Adrenal gland (tissue), 5 donors: ENCODE measurements at regions not wholly inside any gene's neighbourhood (a gene's known extent, or its start where the extent isn't known, plus 50 kb on each side); places are given as distances from the start of the nearest gene placed in this dataset.

Experiments used
- CTCF ChIP-seq, 6 experiments: fragments of 450-650 bp in 4 of 6; fragments of 200-600 bp in 2 of 6; sonication (generic) in 1 of 6; IDR thresholded peaks; 1 replicate in 5 of 6; 2 replicates in 1 of 6; pipeline versions ENCODE4 v1.5.1 to v1.8.0; 2016 to 2021; ENCODE audit warnings: antibody characterized with exemption in 6 of 6, mild to moderate bottlenecking in 2 of 6, moderate library complexity in 1 of 6
- POLR2A ChIP-seq, 2 donors: fragments of 450-650 bp; IDR thresholded peaks; one replicate each; pipeline ENCODE4 v1.6.1; 2017; ENCODE audit warnings: antibody characterized with exemption in 2 of 2, mild to moderate bottlenecking in 2 of 2, moderate library complexity in 1 of 2
- donor health status: DM: no; HTN: no; CAD: no.

GRCh38 chr6:112488238-112488637 lies 141.1 kb downstream of the RFPL4B start:
- no peak for TF ChIP-seq POLR2A (IDR thresholded peaks at IDR 0.05)
- TF ChIP-seq CTCF (IDR thresholded peaks at IDR 0.05), result no peak
